Epithelial cell of proximal tubule (primary cell): ENCODE measurements at regions not wholly inside any gene's neighbourhood (a gene's known extent, or its start where the extent isn't known, plus 50 kb on each side); places are given as distances from the start of the nearest gene placed in this dataset.

ENCODE experiments used
- DNase-seq: peaks from one replicate; pipeline ENCODE4 v3.0.0-alpha.2; 2011; ENCODE audit warnings: low read depth
- H3K4me3 ChIP-seq: 2 replicates; pipeline ENCODE4 v1.5.1; 2011; ENCODE audit warnings: low read depth, mild to moderate bottlenecking, low read length
- TF ChIP-seq, protein P1 (sequence below): conservative IDR thresholded peaks from 2 replicates; pipeline ENCODE4 v1.5.1; 2012; ENCODE audit warnings: low read depth, mild to moderate bottlenecking, low read length

DNA sequence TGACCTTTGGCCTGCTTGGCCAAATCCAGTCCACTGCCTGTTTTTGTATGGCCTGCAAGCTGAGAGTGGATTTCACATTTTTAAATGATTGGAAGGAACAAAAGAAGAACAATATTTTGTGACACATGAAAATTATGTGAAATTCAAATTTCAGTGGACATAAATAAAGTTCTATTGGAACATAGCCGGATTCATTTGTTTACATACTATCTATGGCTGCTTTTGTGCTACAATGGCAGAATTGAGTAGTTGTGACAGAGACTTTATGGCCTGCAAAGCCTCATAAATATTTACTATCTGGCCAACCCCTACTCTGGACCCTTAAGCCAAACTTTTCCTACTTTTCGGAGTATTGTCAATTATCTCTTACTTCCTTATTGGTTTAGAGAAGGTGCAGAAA, 66.6 kb upstream of the IPO9 start:
- DNase-seq, result no peak
- TF ChIP-seq, protein P1, sequence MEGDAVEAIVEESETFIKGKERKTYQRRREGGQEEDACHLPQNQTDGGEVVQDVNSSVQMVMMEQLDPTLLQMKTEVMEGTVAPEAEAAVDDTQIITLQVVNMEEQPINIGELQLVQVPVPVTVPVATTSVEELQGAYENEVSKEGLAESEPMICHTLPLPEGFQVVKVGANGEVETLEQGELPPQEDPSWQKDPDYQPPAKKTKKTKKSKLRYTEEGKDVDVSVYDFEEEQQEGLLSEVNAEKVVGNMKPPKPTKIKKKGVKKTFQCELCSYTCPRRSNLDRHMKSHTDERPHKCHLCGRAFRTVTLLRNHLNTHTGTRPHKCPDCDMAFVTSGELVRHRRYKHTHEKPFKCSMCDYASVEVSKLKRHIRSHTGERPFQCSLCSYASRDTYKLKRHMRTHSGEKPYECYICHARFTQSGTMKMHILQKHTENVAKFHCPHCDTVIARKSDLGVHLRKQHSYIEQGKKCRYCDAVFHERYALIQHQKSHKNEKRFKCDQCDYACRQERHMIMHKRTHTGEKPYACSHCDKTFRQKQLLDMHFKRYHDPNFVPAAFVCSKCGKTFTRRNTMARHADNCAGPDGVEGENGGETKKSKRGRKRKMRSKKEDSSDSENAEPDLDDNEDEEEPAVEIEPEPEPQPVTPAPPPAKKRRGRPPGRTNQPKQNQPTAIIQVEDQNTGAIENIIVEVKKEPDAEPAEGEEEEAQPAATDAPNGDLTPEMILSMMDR, result no peak
- H3K4me3 ChIP-seq, result no peak overlapping the region

DNA sequence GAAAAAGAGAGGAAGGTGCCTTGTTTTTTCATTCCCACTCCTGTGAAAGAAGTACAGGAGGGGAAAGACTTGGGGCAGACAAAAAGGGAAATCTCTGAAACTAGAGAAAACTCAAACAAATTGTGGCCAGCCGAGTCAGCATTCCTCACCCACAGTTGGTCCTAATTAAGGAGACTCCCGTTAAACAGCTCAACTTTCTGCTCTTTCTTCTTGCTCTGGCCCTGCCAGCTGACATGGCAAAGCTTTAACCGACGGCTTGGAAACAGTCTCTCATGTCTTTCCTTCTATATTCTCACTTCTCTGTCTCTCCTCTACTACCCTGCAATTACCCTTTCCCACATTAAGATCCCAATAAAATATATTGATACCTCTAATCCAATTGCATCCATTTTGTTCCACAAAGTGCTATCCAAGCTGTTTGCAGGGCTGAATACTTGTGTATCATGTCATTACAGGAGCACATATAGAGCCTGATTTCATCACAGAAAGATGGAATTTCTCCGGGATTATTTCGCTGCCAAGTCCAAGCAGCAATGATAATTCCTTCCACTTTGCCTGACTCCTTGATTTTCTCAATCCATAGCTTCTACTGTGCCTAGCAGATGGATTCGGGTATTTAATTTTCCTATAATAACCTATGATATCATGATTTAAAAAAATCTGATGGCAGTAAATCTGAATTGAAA, 65.4 kb upstream of the IPO9 start:
- DNase-seq, result no peak
- TF ChIP-seq, protein P1, result no peak
- no peak overlapping the region for H3K4me3 ChIP-seq

DNA sequence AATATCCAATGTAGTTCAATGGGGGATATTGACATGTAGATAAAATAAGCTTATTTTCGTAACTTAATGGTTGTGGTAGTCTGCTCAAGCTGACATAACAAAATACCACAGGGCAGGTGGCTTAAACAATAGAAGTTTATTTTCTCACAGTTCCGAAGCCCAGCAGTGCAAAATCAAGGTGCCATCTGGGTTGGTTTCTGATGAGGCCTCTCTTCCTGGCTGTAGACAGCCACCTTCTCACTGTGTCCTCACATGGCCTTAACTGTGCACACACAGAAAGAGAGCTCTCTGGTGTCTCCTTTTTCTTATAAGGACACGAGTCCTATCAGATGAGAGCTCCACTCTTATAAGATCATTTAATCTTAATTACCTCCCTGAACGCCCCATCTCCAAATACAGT, 64.8 kb upstream of the IPO9 start:
- no peak for DNase-seq
- TF ChIP-seq, protein P1, result no peak
- H3K4me3 ChIP-seq, result no peak overlapping the region

DNA sequence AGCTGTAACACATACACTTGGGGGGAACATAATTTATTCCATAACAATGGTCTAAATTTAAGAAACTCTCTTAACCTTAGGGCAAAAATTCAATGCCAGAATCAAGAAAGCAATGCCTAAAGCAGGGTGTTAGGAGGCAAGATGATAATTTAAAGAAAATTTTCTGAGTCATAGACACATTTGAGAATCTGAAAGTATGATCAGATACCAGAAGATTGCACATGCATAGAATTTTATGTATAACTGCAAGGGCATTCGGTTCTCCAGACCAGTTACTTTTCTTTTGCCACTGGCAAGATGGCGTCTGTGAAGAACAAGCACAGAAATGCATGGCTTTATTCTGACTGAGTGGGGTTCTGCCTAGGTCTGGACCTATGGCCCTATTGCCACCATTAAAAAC, 64.4 kb upstream of the IPO9 start:
- DNase-seq, result no peak
- TF ChIP-seq, protein P1, result no peak
- H3K4me3 ChIP-seq, result no peak overlapping the region

- TF ChIP-seq, protein P1, result no peak
- no peak overlapping the region for H3K4me3 ChIP-seq
- DNase-seq, result no peak
Measured at GRCh38 chr1:201766131-201766866, 62.7 kb upstream of the IPO9 start.

DNA sequence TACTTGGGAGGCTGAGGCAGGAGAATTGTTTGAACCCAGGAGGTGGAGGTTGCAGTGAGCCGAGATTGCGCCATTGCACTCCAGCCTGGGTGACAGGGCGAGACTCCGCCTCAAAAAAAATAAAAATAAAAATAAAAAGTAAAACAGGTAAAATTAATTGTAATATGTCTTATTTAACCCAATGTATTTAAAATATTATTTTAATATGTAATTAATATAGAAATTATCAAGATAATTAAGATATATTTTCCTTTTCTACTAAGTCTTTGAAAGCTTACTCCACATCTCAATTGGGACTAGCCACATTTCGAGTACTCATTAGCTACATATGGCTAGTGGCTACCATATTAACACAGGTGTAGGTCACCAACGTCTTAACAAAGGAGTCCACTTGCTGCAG, 61.6 kb upstream of the IPO9 start:
- no peak overlapping the region for H3K4me3 ChIP-seq
- TF ChIP-seq, protein P1, result no peak
- no peak for DNase-seq

DNA sequence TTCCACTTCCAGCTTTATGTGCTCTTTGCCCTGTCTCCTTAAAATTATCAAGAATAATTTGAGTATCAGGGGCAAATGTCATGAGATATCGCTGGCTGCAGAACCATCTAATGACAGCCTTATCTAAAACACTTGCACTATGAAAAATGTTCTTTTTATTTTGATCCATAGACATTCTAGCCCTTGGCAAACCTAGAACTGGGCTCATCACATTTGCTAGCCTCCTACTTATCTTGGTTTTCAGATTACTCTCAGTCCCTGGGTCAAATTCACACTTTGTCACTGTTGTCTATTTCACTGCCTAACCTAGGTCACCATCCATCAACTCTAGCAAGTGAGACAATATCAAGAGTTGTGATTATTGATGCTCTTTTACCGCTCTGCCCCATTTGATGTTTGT, 59.9 kb upstream of the IPO9 start:
- DNase-seq, result no peak
- no peak overlapping the region for H3K4me3 ChIP-seq
- TF ChIP-seq, protein P1, result no peak
